Cortex of kidney (tissue), 1 donor: ENCODE measurements at regions not wholly inside any gene's neighbourhood (a gene's known extent, or its start where the extent isn't known, plus 50 kb on each side); places are given as distances from the start of the nearest gene placed in this dataset.
"Not testable (repeated sequence)": the region's sequence is repeated elsewhere in the genome, so short reads cannot be mapped to it uniquely, and the experiment has no call there.

ENCODE experiments used
- DNase-seq: peaks from one replicate; lab custom pipeline; 2025; lab: John Stamatoyannopoulos, UW

GRCh38 chr13:22965858-22966239 is 214.9 kb upstream of the SGCG start:
- not testable (repeated sequence) for DNase-seq

DNA sequence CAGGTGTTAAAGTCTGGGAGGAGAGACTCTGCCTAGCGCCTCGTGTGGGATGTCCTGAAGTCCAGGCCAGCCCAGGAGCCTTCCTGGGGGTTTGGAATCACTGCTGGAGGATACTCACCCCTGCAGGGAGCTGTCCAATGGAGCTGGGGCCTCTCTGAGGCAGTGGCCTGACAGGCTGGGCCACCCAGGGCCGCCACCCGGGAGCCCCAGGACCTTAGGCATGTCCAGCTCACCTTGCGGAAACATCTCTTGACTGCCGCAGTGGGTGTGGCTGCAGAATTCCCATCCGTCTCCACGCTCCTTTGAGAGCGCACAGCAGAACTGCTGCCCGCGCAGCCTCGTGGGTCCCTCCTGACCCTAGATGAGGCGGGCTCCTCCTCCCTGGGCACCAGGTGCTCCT is 214.0 kb upstream of the SGCG start:
- DNase-seq: not testable (repeated sequence)

- no peak for DNase-seq
These were observed 213.1 kb upstream of the SGCG start for GRCh38 chr13:22967669-22968068.

DNA sequence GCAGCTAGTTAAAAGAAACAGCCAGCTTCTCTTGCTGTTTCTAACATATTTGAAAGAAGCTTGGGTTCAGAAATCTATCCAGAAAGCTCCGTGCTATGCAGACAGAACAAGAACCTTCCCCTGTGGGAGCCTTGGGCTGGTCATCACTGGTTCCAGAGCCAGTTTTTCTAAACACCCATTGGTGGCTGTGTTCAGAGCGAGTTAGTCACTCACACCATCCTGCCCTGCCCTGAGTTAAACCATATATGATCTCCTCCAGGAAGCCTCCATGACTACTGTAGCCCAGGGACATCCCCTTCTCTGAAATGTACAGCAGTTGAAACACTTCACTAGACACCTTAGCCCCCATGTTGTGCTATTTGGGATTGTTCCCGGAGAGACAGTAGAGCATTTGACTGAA is 200.8 kb upstream of the SGCG start:
- DNase-seq: no peak

- no peak for DNase-seq
These were observed 199.8 kb upstream of the SGCG start for GRCh38 chr13:22980936-22981335.

DNA sequence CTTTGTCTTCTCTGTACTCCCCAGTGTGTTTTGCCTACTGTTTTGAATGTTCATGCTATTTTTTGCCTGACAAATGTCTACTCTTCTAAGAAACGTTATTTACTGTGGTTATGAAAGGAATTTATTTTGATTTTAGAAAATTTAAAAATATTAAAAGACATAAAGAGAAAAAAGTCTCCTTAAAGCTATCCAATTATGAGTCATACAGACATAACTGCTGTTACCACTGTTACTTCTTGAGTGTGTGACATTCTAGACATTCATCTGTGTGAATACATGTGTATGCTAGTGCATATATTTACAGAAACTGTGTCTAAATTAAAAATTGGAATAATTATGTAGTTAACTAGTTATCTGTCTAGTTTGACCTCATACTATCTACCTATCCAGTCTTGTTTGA is 187.6 kb upstream of the SGCG start:
- DNase-seq: no peak

DNA sequence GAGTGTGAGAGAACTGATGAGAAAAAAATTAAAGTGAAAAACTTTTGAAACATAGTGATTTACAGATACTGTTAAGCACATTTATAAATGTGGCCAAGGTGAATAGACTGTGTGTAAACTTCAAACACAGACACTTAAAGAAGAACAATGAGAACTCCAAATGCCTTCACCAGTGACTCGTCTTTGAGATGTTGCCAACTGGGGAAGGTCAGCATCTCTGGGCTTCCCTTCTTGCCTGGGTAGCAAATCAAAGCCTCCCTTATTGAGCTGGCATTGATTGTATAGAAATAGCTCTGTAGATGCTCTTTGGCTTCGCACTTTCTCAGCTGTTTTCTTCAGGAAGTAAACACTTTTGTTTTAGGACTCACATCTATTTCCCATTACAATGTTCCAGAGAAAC is 177.3 kb upstream of the SGCG start:
- DNase-seq: no peak

DNA sequence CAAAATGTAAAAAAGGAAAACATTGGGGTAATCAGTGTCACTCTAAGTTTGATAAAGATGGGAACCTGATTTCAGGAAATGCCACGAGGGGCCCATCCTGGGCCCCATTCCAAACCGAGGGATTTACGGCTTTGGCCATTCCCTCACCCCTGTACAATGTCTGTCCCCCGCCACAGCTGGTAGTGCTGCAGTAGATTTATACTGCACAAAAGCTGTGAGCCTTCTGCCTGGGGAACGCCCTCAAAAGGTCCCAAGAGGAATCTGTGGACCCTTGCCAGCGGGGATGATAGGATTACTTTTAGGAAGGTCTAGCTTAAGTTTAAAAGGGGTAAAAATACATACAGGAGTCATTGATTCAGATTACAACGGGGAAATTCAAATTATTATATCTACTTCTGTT is 173.4 kb upstream of the SGCG start:
- no peak for DNase-seq

DNA sequence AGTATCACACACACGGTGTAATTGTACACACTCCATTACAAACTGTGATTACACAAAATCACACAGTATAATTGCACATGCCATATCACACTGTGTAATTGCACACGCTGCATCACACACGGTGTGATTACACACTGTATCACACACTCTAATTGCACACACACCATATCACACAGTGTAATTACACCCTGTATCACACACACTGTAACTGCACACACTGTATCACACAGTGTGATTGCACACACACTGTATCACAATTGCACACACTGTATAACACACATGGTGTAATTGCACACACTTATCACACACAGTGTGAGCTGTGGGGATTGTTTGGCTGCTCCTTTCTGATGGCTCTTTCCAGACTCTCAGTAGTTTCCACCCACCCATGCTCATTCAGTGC is 162.6 kb upstream of the SGCG start:
- DNase-seq: no peak

- DNase-seq: no peak
These were observed 160.4 kb upstream of the SGCG start for GRCh38 chr13:23020246-23020843.

- DNase-seq: no peak
These were observed 158.9 kb upstream of the SGCG start for GRCh38 chr13:23021906-23022305.

- DNase-seq: no peak
These were observed 158.1 kb upstream of the SGCG start for GRCh38 chr13:23022704-23023103.

GRCh38 chr13:23025864-23026608 is 154.7 kb upstream of the SGCG start:
- DNase-seq: no peak

DNA sequence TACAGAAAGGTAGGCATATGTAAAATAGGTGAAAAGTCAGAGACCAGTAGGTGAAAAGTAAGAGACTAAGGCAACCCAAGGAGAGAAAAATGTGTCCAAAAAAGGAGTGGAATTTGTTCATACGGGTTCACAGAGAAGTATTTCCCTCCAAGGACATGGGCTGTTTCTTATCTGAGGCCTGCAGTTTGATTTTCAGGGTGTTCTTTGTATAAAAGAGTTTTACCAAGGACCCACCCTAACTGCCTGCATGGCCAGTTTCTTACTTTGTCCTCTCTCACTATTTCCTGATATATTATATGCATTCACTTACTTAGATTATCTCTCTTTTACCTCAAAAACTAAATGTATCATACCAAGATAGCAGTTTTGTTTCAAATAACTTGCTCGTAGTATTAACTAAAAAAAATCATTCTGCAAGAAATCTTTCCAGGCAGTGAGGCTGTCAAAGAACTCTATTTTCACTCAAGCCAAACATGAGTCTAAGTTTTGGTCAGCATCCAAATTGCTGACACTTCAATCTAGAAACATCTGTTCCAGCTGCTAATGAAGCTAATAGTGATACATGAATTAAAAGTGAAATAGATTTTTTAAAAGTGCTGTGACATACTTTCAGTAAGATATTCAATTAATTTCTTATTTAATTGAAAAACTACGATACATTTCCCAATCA is 141.4 kb upstream of the SGCG start:
- no peak for DNase-seq

- no peak for DNase-seq
These were observed 138.6 kb upstream of the SGCG start for GRCh38 chr13:23042181-23042580.

GRCh38 chr13:23044906-23045305 is 135.9 kb upstream of the SGCG start:
- DNase-seq: no peak

DNA sequence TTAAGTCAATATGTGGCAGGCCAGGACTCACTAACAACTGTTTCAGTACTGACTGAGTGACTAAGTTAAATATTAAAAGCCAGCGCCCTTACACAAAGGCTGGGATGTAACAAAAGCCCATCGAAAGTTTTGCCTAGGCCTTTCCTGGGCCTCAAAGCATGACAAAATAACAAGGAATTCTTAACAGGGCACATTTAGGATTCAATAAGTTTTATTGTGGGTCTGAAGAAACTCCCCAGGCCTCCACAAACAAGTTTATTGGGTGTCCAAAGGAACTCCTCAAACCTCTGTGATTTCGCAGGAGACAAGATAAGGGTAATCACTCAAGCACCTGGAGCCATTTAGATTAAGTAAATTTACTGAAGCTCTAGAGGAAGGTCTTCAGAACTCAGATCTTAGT is 130.7 kb upstream of the SGCG start:
- DNase-seq: no peak

DNA sequence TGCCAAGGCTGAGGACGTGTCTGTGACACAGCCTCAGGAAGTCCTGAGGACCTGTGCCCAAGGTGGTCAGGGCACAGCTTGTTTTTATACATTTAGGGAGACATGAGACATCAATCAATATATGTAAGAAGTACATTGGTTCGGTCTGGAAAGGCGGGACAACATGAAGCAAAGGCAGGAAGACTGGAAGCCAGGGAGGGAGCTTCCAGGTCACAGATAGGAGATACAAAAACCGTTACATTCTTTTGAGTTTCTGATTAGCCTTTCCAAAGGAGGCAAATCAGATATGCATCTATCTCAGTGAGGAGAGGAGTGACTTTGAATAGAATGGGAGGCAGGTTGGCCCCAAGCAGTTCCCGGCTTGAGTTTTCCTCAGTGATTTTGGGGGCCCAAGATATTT is 127.1 kb upstream of the SGCG start:
- not testable (repeated sequence) for DNase-seq

DNA sequence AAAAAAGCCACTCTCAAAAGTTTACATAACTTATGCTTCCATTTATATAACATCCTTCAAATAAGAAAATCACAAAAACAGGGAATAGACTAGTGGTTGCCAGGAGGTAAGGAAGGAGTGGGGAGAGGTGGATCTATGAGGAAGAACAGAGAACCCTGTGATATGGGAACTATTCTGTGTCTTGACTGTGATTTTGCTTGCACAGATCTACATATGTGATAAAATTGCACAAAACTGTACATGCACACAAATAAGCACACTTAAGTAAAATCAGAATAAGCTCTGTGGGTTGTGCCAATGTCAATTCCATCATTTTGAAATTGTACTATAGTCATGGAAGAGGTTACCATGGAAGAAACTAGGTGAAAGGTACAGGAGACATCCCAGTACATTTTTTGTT is 121.6 kb upstream of the SGCG start:
- no peak for DNase-seq

- DNase-seq: no peak
These were observed 119.8 kb upstream of the SGCG start for GRCh38 chr13:23060959-23061358.

- no peak for DNase-seq
These were observed 113.7 kb upstream of the SGCG start for GRCh38 chr13:23067129-23067528.

DNA sequence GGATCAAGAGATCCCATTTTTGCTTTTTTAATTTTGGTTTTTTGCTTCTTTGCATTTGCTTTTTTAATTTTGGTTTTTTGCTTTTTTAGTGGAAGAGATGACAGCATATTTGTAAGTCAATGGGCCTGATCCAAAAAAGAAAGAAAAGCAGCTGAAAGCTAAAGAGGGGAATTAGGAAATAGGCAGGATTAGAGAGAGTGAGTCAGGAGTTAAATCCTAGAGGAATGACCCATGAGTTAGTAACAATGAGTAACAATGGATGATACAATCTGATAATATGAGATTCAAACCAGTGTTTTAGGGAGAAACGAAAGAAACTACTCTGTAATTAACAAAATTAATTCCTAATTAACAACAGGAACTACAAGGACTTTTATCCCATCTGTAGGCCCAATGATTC is 111.2 kb upstream of the SGCG start:
- no peak for DNase-seq

DNA sequence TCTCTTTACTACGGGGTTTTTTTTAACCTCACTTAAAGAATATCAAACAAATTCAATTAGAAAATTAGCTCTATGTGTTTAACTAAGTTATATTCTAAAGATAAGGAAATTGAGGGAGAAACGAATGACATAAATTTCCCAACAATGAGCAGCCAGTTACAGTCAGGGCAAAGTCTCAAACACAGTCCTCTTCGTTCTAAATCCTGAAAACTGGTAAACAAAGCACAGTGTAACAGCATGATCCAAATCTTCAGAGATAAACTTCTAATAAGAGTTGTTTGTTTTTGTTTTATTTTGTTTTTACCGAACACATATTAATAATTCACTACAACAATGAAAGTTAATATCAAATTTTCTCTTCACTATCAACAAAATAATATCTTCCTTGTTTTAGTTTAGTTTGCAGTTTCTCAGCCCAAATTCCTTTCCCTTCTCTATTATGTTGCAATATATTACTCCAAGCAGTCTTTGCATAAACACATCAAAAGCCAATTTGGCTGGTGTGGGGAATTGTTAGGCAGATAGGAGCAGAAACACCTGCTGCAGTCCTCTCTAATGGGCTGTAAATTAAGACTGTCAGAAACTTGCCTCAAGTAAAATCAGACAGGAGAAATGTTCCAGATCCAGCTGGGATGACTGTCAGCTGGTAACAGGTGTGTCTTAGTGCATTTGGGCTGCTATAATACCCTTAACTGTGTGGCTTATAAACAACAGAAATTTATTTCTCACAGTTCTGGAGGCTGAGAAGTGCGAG is 106.5 kb upstream of the SGCG start:
- no peak for DNase-seq
